COR-L47 (cell line): ENCODE measurements at regions not wholly inside any gene's neighbourhood (a gene's known extent, or its start where the extent isn't known, plus 50 kb on each side); places are given as distances from the start of the nearest gene placed in this dataset.
"Not testable (repeated sequence)": the region's sequence is repeated elsewhere in the genome, so short reads cannot be mapped to it uniquely, and the experiment has no call there.

Experiments
- DNase-seq: peaks from one replicate; lab custom pipeline; 2025; lab: John Stamatoyannopoulos, UW

DNA sequence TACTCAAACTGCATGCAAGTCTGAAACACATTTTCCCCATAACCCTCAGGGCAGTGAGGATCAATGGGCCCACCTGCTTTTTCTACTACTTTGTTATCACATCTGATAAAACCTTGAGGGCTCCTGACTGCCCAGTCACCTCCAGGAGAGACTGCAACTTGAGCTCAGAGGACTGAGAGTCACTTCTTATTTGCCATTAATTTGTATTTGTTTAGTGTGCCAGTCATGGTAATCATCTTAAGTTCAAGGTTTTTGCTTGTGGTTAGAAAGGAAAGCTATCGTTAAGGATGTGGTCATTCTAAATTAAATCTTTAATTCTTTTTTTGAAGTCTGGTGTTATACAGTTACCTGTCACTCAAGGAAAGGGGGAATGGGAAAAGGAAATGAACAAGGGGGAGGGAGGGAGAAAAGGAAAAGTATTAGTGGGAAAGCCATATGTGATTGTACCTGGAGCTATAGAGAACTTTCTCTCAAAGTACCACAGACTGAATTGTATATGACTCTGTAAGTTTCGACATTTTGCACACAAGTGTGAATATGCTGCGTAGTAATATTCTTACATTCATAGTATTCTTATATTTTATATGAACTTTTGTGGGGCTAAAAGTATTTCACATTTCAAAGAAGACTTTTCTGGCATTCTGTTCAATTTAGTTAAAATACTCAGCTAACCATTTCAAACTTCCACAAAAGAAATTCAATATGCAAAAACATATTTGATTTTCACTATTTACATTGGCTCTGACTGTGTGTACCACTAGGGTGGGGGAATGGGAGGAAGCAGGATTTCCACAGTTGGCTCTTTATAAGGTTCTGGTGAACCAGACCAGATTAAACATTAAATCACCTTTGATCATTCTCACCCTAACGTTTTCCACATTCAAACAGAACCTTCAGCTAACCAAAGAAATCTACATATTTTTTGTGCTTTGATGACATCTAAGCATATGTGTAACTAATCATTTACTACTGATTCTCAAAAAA lies 166.5 kb upstream of the ATP11B start:
- no peak for DNase-seq

DNA sequence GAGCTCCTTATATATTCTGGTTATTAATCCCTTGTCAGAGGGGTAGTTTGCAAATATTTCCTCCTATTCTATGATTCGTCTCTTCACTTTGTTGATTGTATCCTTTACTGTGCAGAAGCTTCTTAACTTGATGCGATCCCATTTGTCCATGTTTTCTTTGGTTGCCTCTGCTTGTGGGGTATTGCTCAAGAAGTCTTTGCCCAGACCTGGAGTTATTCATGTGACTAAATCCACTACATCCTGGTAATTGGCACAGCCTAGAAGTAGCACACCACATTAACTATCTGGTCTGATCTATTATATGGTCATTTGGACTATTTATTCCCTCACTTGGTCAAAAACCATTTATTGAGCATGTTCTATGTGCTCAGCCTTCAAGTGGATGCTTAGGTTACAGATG lies 164.8 kb upstream of the ATP11B start:
- DNase-seq = no peak

DNA sequence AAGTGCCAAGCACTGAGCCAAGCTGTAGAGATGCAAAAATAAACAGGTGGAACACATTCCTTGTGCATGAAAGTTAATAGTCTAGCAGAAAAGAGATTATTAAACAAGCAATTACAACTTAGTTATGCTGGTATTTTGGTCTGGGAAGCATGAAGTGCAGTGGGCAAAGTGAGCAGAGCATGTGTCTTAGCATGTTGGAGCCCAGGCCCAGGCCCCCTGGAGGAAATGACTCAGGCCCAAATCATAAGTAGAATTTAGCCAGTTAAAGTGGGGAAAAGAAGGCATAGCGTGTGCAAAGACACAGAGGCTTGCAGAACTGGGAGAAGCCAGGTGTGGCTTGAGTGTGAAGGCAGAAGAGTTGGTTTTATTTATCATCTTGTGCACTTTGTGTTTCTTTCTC lies 163.8 kb upstream of the ATP11B start:
- no peak for DNase-seq

DNA sequence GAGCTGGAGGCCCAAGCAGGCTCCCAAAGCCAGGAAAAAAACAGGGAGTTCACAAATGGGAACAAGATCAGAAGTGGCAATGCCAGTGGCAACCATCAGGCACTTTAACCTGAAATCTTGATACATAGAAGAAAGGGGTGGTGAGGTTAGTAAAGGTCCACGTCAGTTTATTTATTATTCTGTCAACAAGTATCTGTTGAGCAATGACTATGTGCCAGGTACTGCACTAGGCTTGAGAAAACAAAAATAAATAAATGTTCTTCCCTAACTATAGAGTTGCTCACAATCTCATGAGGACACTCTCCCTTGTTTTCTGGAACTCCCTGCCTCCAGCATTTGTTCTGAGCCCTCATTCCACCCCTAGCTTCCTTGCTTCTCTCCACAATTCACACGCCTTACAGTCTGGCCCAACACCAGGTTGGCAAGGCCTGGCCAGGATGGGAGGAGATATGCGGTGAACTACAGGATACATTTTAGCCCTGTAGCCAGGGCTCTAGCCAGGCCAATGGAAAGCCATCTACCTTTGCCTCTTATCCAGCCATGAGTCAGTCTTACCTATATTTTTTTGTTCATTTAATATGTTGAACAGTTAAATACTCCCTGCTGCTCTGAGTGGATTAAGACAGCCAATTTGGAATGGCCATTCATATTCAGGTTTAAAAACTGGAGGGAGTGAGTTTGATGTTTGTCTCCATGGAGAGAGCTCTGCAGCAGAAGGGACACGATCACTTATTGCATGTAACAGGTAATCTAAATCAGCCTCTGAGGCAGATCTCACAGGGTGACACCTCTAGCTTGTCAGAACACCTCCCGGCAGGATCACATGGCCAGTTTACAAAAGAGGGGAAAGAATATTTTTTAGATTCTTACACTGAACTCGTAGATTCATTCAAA lies 161.9 kb upstream of the ATP11B start:
- no peak for DNase-seq

DNA sequence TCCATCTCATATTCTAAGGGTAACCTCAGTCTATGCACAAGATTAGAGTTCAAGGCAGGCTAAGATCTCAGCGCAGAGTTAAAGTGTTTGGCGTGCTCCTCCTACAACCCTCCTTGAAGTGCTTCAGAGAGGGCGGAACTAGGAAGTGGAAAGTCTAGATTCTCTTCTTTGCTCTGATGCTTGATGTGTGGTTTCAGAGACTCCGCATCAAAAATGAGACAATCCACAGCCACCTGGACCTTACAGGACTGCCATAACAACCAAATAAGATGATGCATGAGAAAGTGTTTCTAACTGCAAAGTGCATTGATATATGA lies 161.3 kb upstream of the ATP11B start:
- DNase-seq = no peak

DNA sequence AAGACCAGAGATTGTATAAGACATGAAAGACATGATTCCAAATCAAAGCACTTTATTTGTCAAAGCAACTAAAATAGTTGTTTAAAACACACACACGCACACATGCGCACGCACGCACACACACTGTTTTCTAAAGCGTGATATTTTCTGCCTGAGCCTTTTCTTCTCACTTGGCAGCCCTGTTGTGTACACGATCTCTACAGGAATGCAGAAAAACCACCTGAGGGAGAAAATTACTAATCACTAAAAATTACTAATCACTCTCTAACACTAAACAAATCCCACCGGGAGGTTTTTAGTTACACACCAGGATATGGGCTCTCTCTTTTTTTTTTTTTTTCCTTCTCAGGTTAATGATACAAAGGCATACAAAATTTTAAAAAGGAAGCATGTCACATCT lies 160.1 kb upstream of the ATP11B start:
- DNase-seq = no peak

DNA sequence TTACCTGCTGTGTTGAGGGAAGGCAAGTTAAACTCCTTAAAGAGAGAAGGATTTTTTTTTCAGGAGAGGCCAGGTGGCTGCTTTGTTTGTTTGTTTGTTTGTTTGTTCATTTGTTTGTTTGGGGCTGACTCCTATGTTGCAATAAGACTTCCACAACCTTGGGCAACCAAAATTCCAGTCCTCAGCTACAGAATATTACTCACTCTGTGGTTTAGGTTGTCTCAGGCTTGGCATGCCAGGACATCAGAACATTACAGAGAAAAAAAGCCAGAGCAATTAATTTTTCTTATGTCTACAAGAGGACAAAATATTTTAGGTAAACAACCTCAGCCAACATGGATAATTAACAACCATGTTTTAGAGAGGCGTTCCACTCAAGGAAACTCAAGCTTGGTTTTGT lies 156.7 kb upstream of the ATP11B start:
- no peak for DNase-seq

DNA sequence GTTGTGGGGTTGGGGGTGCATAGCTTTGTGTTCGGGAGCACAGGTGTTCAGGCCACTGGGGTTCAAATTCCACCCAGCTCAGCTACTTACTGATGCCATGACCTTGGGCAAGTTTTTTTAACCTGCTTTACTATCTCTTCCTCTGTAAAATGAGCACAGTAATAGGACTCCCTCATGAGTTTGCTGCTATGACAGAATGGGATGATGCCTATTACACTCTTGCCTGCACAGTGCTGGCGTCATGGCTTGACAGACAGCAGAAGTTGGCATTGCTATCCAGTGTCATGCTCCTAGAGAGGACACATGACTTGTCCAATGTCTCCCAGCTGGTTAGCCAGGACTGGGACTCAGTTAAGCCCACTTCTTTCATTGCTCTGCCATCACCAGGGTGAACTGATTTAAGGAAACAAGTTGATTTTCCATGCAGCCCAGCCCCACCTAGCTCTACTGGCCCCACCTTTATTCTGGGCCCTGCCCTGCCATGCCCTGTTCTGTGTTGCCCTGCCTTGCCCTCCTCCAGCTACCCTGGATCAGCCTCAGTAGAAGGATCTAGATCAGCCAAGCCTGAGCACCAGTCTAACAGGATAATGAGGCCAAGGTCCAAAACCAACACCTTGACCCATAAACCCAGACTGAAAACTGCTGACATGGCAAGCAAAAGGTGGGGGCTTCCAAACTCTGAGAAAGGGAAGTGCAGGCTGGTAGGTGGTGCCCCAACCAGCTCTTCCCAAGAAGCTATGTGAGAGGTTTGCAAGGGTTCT lies 155.8 kb upstream of the ATP11B start:
- DNase-seq = no peak

DNA sequence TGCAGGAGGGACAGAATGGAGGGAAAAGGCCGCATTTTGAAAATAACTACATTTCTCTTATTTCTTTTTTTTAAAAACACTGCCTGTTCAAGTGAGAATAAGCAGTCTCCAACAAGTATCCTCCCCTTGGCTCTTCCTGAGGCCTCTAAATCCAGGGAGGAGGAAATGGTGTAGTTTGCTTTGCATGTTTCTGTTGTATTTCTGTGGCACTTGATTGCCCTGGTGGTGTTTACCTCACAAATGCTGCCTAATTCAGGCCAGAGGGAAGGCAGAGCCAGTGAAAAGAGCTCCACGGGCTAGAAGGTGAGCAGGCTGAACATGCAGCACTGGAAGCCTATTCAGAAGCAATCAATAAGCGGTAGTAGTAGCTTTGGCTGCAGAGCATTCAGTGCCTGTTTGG lies 149.3 kb upstream of the ATP11B start:
- DNase-seq = no peak

DNA sequence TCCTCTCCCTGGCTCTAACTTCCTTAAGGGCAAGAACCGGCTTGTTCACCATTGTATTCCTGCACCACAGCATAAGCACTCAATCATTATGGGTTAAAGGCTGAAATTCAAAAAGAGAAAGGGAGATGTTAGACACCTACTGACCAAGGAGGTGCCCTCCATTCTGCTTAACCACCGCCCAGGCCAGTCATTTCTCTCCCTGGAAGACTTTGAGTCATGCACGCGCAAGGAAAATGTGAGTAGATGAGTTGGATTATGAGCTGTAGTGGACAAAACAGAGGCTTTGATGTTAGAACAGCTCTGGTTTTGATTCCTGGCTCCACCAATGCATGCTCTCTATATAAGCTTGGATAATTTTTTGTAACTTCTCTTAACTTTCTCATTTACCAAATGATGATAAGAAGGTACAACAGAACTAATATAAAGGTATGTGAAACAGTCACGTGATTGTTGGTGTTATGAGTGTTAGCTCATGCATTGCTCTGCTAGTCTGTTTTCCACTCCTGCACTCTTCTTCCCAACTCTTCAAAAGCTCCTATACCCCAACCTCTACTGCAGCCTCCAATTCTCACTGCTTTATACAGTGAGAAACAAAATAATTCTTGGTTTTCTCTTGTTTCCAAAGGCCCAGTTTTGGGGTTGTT lies 148.4 kb upstream of the ATP11B start:
- no peak for DNase-seq

DNA sequence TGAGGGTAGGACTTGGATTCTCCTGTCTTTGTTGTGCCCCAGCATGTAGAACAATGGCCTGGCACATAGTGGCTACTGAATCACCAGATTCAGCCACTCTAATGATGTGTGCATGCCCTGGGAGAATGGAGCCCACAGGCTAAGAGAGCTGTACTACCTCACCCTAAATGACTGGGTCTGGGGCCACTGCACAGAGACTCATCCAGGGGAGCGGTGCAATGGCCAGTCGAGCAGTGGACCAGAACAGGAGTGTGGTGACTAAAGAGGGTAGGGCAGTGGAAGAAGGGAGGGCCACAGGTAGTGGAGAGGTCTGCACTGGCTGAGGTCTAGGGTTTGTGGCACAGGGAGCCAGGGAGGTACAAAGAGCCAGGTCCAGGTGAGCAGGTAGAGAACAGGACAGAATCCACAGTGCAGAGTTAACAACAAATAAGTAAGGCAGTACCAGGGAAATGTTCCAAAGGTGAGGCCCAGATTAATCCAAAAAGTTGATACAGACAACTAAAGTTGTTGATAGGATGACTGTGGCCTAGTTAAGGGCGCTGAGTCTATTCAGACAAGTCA lies 142.7 kb upstream of the ATP11B start:
- no peak for DNase-seq

DNA sequence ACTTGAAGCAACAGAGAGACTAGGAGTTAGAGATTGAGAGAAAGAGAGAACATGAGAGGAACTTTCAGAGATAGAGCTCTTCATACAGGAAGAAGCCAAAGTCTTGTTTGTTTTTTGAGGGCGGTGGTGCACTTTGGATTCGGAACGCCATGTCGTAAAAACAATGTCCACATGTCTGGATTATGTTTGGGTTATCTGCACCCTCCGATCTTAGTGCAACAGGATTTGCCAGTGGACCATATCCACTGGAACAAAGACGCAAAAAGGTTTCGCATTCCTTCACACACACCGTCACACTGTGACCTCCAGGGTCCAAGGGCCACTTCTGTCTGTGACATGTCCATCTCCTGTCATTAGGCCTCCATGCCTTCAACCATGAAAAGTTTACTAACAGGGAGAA lies 141.8 kb upstream of the ATP11B start:
- no peak for DNase-seq

DNA sequence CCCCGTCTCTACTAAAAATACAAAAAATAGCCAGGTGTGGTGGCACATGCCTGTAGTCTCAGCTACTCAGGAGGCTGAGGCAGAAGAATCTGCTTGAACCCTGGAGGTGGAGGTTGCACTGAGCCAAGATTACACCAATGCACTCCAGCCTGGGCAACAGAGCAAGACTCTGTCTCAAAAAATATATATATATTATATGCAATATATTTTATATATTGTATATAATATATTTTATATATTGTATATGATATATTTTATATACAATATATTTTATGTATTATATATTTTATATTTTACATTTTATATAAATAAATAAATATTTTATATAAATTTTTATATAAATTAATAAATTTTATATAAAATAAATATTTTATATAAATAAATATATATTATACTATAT lies 140.2 kb upstream of the ATP11B start:
- DNase-seq = not testable (repeated sequence)

DNA sequence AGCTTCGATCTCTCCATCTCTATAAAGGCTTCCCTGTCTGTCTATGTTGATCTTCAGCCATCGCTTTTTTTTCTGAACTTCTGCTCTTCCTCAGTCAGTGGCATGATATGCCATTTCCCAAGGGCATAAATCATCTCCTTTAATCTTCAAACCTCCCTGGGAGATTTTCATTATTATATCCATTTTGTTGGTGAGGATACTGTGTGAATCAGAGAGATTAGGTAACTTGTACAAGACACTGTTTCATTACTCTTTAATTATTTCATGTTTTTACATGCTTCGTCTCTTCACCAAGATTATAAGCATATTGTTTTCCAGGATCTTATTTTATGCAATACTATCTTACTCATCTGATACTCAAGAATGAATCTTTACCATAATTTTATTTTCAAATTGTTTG lies 124.8 kb upstream of the ATP11B start:
- no peak for DNase-seq

DNA sequence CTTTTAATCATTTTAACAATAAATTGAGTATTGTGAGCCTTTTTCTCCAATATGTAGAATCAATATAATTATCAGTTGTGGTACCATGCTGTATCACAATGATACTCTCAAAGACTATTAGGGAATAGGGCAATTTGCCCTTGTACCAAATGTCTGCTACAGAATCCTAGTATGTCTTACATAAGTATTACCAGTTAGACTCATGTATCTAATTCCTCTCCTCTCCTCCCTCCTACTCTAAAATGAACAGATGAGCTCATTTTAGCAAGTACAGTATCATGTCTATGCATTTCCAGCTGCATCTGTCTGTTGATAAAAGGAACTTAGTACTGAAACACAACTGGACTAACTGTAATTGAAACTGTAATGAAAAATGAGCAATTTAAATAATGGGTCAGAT lies 124.3 kb upstream of the ATP11B start:
- DNase-seq = no peak

DNA sequence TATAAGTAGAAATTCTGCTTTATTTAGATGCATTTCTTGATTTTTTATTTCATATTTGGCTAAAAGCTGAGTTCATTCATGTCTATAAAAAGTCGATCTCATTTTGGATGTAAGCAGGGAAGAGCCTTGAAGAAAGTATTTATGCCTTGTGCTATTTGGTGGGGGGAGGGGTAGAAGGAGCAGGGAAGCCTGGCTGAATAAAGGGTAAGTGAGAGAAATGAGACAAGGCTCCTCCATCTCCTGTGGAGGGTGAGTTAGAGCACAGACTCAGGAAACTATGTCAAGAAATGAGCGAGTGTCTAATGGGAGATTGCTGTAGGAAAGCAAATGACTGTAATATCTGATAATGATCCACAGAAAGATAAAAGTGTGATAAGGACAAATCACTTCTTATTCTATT lies 121.8 kb upstream of the ATP11B start:
- DNase-seq = no peak

DNA sequence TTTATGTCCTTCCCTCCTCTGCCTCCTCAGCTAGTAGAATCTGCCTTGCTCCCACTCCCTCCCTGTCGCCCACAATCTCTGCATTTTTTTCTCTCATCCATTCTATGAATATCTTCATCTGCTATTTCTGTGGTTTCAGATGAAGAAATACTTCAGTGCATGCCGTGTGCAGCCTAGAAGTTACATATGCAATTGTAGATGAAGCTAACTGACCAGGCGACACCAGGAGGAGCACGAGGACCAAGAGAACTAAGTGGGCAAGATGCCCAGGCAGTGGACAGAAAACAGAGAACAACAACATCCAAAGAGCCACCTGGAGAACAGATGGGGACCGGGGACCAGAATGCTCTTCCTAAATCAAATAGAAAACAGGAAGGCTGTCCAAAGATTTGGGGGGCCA lies 121.4 kb upstream of the ATP11B start:
- DNase-seq = peak; percentile 6

DNA sequence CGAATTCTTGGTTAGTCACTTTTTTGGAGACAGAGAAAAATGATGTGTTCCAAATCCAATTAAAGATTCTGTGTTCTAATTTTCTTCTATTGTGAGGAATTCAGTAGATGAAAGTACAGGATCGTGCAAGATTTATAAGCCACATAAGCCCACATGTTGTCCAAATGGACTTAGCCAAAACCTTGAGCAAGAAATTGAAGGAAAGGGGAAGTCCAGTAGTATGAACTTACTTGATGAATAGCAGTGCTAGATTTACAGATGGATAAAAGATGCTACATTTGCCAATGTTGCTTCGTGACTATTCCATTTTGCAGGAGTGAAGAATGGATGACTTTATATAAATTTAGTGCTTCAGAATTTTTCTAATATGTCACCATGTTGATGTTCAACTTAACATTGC lies 120.0 kb upstream of the ATP11B start:
- no peak for DNase-seq

DNA sequence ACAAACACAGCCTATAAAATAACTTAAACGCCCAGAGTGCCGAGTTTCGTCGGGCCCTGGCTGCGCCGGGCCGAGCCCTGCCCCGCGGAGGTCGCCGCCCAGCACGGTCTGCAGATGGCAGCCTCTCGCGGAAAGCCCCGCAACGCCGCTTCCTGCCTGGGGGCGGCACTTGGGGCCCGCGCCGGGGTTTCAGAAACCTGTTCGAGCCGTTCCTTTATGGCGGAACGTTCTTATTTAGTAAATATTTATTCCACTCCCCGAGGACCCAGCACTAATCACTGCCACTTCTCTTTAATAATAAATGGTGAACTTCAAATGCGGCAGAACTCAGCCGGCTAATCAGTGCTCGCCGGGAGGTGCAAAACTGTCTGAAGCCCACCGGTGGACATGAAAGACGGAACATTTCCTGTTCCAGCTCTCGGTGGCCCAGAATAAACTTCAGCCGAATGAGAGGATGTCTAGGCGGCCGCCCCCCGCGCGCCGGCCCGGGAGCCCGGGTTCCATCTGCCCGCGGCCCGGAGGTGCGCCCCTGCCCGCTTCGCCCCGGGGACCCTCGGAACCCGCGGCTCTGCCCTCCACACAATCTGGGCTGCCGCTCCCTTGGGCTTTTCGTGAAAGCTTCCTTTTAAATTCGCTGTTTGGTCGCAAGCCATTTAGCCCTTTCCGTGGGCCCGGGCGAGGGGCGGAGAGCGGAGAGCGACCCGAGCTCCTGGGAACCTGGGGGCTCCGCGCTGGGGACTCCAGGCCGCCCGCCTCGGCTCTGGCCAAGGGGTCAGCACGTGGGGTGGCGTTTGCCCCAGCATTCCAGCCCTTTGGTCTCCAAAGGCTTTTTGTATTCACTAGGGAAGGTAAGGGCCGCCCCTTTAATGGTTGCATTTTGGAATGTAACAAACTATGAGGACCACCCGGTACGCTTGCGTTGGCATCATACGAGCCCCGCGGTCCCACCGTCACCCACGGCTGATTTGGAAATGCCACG lies 110.8 kb upstream of the ATP11B start:
- DNase-seq = peak; percentile 71

DNA sequence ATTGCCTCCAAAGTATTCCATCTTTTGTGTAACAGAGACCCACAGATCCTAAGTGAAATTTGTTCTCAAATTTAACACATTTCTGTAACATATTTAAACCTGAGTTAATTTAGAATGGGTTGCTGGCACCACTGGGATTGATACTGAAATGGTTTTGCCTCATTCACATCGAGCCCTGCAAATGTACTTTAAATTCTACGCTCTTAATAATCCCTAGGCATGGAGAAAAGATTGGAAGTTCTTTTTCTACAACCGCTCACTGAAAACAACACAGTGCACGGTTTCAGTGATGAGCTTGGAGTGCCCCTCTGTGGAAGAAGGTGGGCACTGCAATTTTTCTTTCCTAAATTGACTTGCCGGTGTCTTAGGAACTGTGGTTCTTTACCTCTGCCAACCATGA lies 109.9 kb upstream of the ATP11B start:
- DNase-seq = peak; percentile 81
